ENCODE measurements at regions not wholly inside any gene's neighbourhood (a gene's known extent, or its start where the extent isn't known, plus 50 kb on each side); places are given as distances from the start of the nearest gene placed in this dataset.
"Not testable (repeated sequence)": the region's sequence is repeated elsewhere in the genome, so short reads cannot be mapped to it uniquely, and the experiment has no call there.

- H3K36me3 ChIP-seq, result no peaks in the 10 kb centered on the region
- H3K9me3 ChIP-seq, result peaks cover 7% of the 10 kb centered on the region
- DNase-seq (ENCODE audit: low spot score in 2 of 2), result no peak
- no peak overlapping the region for H3K27ac ChIP-seq
- no peak for TF ChIP-seq POLR2AphosphoS5 (IDR thresholded peaks at IDR 0.05)
- TF ChIP-seq, protein P1, sequence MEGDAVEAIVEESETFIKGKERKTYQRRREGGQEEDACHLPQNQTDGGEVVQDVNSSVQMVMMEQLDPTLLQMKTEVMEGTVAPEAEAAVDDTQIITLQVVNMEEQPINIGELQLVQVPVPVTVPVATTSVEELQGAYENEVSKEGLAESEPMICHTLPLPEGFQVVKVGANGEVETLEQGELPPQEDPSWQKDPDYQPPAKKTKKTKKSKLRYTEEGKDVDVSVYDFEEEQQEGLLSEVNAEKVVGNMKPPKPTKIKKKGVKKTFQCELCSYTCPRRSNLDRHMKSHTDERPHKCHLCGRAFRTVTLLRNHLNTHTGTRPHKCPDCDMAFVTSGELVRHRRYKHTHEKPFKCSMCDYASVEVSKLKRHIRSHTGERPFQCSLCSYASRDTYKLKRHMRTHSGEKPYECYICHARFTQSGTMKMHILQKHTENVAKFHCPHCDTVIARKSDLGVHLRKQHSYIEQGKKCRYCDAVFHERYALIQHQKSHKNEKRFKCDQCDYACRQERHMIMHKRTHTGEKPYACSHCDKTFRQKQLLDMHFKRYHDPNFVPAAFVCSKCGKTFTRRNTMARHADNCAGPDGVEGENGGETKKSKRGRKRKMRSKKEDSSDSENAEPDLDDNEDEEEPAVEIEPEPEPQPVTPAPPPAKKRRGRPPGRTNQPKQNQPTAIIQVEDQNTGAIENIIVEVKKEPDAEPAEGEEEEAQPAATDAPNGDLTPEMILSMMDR (IDR thresholded peaks at IDR 0.05), result no peak
- no peak for TF ChIP-seq POLR2A (IDR thresholded peaks at IDR 0.05)
- TF ChIP-seq EP300 (IDR thresholded peaks at IDR 0.05), result no peak
- H3K4me1 ChIP-seq, result no peaks in the 10 kb centered on the region
- WGBS, result 48% methylated on average over 3 of the region's 3 CpGs
- no peak overlapping the region for H3K4me3 ChIP-seq
- H3K27me3 ChIP-seq, result no peaks in the 10 kb centered on the region
Observed at GRCh38 chr13:65112531-65112941, 2117.6 kb downstream of the PCDH9 start.

GRCh38 chr13:65112123-65112522 lies 2118.0 kb downstream of the PCDH9 start:
- 75% methylated on average over 1 of the region's 1 CpG for WGBS
- no peak for TF ChIP-seq EP300 (IDR thresholded peaks at IDR 0.05)
- TF ChIP-seq POLR2AphosphoS5 (IDR thresholded peaks at IDR 0.05), result no peak
- no peak for TF ChIP-seq POLR2A (IDR thresholded peaks at IDR 0.05)
- TF ChIP-seq, protein P1 (IDR thresholded peaks at IDR 0.05), result no peak
- Histone ChIP-seq H3K36me3 (no peaks in the 10 kb centered on the region), H3K27me3 (no peaks in the 10 kb centered on the region), H3K27ac (no peak overlapping the region), H3K4me3 (no peak overlapping the region), H3K4me1 (no peaks in the 10 kb centered on the region), H3K9me3 (peaks cover 7% of the 10 kb centered on the region)
- no peak for DNase-seq (ENCODE audit: low spot score in 2 of 2)

- Histone ChIP-seq H3K4me3 (no peak overlapping the region), H3K27ac (no peak overlapping the region), H3K4me1 (no peaks in the 10 kb centered on the region), H3K27me3 (no peaks in the 10 kb centered on the region), H3K36me3 (no peaks in the 10 kb centered on the region), H3K9me3 (peaks cover 6% of the 10 kb centered on the region)
- TF ChIP-seq, protein P1 (IDR thresholded peaks at IDR 0.05), result no peak
- TF ChIP-seq POLR2A (IDR thresholded peaks at IDR 0.05), result no peak
- no peak for TF ChIP-seq EP300 (IDR thresholded peaks at IDR 0.05)
- no peak for TF ChIP-seq POLR2AphosphoS5 (IDR thresholded peaks at IDR 0.05)
- DNase-seq (ENCODE audit: low spot score in 2 of 2), result no peak
- WGBS, result 71% methylated on average over 1 of the region's 1 CpG
Observed at GRCh38 chr13:65111223-65111622, 2118.9 kb downstream of the PCDH9 start.

DNA sequence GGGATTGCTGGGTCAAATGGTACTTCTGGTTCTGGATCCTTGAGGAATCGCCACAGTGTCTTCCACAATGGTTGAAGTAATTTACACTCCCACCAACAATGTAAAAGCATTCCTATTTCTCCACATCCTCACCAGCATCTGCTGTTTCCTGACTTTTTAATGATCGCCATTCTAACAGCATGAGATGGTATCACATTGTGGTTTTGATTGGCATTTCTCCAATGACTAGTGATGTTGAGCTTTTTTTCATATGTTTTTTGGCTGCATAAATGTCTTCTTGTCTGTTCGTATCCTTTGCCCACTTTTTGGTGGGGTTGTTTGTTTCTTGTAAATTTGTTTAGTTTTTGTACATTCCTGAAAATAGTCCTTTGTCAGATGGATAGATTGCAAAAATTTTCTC lies 2125.7 kb downstream of the PCDH9 start:
- H3K36me3 ChIP-seq; H3K27me3 ChIP-seq; H3K27ac ChIP-seq; DNase-seq (ENCODE audit: low spot score in 2 of 2); H3K9me3 ChIP-seq; H3K4me3 ChIP-seq; H3K4me1 ChIP-seq: not testable (repeated sequence)
- 54% methylated on average over 3 of the region's 3 CpGs for WGBS

DNA sequence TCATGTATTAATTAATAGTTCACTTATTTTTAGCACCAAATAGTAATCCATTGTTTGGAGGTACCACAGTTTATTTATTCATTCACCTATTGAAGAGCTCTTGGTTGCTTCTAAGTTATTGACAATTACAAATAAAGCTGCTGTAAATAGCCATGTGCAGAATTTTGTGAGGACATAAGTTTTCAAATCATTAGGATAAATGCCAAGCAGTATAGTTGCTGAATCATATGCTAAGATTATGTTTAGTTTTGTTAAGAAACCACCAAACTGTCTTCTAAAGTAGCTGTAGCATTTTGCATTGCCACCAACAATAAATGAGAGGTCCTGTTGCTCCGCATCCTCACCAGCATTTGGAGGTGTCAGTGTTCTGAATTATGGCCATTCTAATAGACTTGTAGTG lies 2126.8 kb downstream of the PCDH9 start:
- peaks cover 8% of the 10 kb centered on the region for H3K9me3 ChIP-seq
- no peaks in the 10 kb centered on the region for H3K4me1 ChIP-seq
- TF ChIP-seq, protein P1 (IDR thresholded peaks at IDR 0.05), result no peak
- TF ChIP-seq POLR2A (IDR thresholded peaks at IDR 0.05), result no peak
- TF ChIP-seq POLR2AphosphoS5 (IDR thresholded peaks at IDR 0.05), result no peak
- no peak for TF ChIP-seq EP300 (IDR thresholded peaks at IDR 0.05)
- H3K36me3 ChIP-seq, result no peaks in the 10 kb centered on the region
- H3K27ac ChIP-seq, result no peak overlapping the region
- H3K4me3 ChIP-seq, result no peak overlapping the region
- no peak for DNase-seq (ENCODE audit: low spot score in 2 of 2)
- no peaks in the 10 kb centered on the region for H3K27me3 ChIP-seq
- 89% methylated on average over 1 of the region's 1 CpG for WGBS

Data from suprapubic skin (tissue), 4 donors.